ES-I3 (cell line): ENCODE measurements at regions not wholly inside any gene's neighbourhood (a gene's known extent, or its start where the extent isn't known, plus 50 kb on each side); places are given as distances from the start of the nearest gene placed in this dataset.

Source experiments
- H3K36me3 ChIP-seq: 2 replicates; pipeline ENCODE4 v1.6.1; 2013; ENCODE audit warnings: mild to moderate bottlenecking, low read length, control low read depth, moderate library complexity; ENCODE audit not compliant: insufficient read depth
- H3K4me1 ChIP-seq: 2 replicates; pipeline ENCODE4 v1.6.1; 2013; ENCODE audit warnings: mild to moderate bottlenecking, control low read depth, low read length; ENCODE audit not compliant: insufficient read depth
- H3K9ac ChIP-seq: 2 replicates; pipeline ENCODE4 v1.6.1; 2013; ENCODE audit warnings: low read depth, mild to moderate bottlenecking, low read length, moderate library complexity
- H3K9me3 ChIP-seq: 2 replicates; pipeline ENCODE4 v1.6.1; 2013; ENCODE audit warnings: mild to moderate bottlenecking, low read length, moderate library complexity; ENCODE audit not compliant: control insufficient read depth, insufficient read depth

DNA sequence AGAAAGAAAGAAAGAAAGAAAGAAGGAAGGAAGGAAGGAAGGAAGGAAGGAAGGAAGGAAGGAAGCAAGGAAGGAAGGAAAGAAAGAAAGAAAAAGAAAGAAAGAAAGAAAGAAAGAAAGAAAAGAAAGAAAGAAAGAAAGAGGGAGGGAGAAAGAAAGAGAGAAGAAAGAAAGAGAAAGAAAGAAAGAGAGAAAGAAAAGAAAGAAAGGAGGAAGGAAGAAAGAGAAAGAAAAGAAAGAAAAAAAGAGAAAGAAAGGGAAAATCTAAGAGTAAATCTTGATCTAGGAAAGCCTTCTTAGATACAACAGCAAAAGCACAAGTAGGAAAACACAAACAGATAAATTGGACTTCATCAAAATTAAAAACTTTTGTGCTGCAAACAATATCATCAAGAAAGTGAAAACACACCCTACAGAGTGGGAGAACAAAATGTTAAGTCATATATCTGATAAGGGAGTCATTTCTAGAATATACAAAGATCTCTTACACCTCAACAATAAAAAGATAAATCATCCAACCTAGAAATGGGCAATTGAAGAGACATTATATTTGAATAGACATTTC lies 116.8 kb upstream of the FGF3 start:
- no peak overlapping the region for H3K9ac ChIP-seq

DNA sequence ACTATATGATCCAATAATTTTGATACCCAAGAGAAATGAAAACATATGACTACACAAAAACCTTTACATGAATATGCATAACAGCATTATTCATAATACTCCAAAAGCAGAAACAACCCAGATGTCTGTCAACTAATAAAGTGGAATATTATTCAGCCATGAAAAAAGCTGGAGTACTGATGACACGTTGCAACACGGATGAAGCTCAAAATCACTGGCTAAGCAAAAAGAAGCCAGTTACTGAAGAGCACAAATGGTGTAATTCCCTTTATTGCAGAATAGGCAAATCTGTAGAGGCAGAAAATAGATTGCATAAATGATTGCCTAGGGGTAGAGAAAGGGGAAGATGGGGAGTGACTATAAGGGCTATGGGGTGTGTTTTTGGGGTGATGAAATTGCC lies 117.6 kb upstream of the FGF3 start:
- Histone ChIP-seq H3K4me1 (peaks cover 9% of the 10 kb centered on the region; the same call in 1 of the 2 replicates), H3K36me3 (no peaks in the 10 kb centered on the region), H3K9ac (no peak overlapping the region), H3K9me3 (no peaks in the 10 kb centered on the region)

More for the DNA sequence above, 116.8 kb upstream of the FGF3 start:
- Histone ChIP-seq H3K9me3 (no peaks in the 10 kb centered on the region), H3K36me3 (no peaks in the 10 kb centered on the region), H3K4me1 (peaks cover 9% of the 10 kb centered on the region; the same call in 1 of the 2 replicates)

DNA sequence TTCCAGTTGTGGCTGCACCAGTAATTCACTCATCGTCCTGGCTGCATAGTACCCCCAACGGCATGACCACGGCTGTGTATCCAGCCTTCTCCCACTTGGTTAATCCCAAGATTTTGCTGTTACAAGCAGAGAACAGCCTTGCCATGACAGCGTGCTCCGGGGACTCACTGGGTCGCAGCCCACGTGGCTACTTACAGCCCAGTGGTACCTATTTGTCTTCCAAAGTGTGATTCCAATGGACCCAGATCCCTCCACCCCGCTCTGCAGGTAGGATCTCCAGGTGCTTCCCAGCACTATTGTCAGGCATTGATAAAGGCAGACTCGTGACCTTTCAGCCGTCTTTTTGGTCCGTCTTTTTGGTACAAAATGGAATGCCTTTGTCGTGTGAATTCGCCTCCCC lies 119.0 kb upstream of the FGF3 start:
- Histone ChIP-seq H3K4me1 (peaks cover 9% of the 10 kb centered on the region; the same call in 1 of the 2 replicates), H3K9ac (no peak overlapping the region), H3K36me3 (no peaks in the 10 kb centered on the region), H3K9me3 (no peaks in the 10 kb centered on the region)

DNA sequence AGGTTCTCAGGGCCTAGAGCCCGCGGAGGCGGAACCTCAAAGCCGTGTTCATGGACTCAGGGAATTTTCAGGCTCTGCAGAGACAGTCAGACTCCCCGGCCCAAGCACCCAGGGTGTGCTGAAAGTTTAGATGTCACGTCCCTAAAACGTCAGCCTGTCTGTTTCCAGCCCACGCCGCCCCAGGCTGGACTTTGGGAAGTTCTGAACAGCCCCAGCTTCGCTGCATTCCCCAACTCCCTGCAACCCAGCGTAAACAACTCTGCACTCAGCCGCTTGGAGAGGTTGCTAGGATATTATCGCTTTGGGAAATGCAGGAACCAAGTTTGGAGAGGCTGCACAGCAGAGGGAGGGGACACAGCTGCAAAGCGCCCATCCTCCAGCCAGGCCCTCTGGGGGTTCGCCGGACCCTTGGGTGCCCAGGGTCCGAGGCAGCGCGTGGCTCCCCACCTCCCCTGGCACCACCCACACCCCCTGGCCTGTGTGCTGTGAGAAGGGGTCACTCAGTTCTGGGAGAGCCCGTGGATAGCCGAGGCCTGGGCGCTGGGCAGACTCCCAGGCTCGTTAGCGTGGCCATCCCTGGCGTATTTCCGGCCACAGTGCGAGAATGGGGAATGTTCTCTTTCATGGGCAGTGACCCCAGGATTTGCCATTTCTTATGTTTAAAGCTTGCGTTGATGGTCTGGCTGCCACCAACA lies 120.5 kb upstream of the FGF3 start:
- H3K9ac ChIP-seq, result no peak overlapping the region
- H3K36me3 ChIP-seq, result no peaks in the 10 kb centered on the region
- H3K9me3 ChIP-seq, result no peaks in the 10 kb centered on the region
- peaks cover 7% of the 10 kb centered on the region; the same call in 1 of the 2 replicates for H3K4me1 ChIP-seq

DNA sequence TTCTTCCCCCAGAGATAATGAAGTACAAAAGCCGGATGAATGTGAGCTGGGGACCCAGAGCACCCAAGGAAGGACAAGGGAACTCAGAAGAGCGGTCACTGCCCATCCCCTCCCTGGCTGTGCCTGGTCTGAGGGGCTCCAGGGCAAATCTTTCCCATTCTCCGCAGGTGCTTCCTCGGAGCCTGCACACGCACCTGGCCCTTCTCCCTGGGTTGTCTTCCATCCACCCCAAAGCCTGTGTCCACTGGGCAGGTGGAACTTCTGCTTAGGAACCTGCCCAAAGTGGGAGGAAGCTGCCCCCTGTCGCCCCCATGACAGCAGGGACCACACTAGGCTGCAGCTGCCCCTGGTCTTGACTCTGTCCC lies 121.0 kb upstream of the FGF3 start:
- H3K9ac ChIP-seq, result no peak overlapping the region
- no peaks in the 10 kb centered on the region for H3K36me3 ChIP-seq
- peaks cover 2% of the 10 kb centered on the region; the same call in 1 of the 2 replicates for H3K4me1 ChIP-seq
- no peaks in the 10 kb centered on the region for H3K9me3 ChIP-seq

DNA sequence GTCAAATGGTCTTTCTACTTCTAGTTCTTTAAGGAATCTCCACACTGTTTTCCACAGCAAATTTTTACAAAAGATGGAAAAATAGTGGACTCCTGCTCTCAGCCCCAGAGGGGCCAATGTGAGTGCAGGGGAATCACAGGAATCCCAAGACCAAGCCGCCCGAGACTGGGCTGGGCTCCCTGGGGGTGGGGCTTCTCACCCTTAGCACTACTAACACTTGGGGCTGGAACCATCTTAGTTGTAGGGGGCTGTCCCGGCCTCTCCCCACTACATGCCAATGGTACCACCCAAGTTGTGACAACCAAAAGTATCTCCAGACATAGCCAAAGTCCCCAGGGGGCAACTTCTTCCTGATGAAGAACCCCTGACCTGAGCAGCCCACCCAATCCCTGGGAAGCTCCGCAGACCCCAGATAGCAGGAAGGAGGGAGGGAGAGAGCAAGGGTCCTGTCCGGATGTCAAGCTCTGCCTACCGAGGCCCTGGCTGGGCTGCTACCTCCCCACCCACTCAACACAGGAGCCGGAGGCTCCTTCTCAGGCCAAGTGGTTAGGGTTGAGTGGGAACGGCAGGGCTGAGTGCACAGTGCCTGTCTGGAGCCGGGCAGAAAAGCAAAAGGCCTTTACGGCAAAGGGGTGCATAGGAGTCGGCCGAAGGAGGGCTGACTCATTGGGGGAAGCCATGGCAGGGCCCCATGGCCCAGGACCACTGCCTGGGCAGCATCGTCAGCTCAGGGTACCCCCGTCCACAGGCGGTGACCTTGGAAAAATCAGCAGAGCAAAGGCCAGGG lies 122.5 kb upstream of the FGF3 start:
- no peaks in the 10 kb centered on the region for H3K36me3 ChIP-seq
- H3K9me3 ChIP-seq, result no peaks in the 10 kb centered on the region
- H3K4me1 ChIP-seq, result peaks cover 6% of the 10 kb centered on the region
- no peak overlapping the region for H3K9ac ChIP-seq

DNA sequence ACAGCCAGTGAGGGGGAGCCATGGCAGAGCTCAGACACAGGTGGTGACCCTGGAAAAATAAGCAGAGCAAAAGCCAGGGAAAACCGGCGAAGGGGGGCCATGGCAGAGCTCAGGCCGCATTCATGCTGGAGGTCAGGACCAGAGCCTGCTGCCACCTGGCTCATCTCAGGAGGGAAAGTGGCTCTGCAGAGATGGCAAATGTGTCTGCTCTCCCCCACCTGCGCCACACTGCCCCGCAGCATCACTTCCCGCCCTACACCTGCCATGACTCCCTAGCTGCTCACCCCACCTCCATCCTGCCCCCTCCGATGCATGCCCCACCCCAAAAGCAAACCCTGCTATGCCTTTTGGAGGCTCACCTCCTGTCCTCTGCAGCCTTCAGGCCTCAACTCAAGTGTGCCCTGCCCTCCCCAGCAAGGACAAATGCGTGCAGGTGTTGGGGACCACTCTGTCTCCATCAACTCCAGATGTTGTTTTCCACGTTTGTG lies 123.2 kb upstream of the FGF3 start:
- no peak overlapping the region for H3K9ac ChIP-seq
- peaks cover 9% of the 10 kb centered on the region for H3K4me1 ChIP-seq
- H3K36me3 ChIP-seq, result no peaks in the 10 kb centered on the region
- H3K9me3 ChIP-seq, result no peaks in the 10 kb centered on the region

DNA sequence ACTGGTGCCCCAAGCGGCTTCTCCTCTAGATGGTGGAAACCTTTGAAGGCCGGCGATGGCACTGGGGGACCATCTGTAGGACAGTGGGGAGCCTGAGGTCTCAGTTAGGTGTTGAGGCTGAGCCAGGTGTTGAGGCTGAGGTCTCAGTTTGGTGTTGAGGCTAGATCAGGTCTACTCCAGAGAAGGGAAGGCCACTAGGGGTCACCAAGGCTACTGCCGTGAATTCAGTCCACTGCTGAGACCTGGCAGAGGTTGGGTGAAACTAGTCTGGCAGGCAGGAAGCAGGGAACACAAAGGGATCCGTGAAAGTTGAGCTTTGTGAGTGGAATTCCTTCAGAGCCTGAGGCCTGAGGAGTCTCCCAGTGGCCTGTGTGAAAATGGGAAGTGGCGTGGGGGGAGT lies 123.8 kb upstream of the FGF3 start:
- H3K36me3 ChIP-seq, result no peaks in the 10 kb centered on the region
- H3K9ac ChIP-seq, result no peak overlapping the region
- H3K9me3 ChIP-seq, result no peaks in the 10 kb centered on the region

DNA sequence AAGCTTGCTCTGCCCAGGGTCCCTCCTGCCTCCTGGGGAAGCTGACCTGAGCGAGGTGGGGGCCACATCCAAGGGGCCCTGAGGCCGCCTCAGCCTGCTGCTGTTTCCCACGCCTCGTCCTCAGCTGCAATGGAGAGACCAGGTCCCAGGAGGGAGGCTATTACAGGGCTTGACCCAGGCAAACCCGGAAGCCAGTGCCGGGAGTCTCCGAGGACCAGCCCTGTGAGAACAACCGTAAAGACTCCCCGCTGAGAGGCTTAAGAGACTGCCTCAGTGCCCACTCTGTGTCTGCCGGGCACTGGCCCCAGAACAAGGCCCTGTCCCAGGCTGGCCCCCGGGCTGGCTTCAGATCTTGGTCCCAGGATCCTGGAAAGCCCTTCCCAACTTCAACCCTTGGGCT lies 124.3 kb upstream of the FGF3 start:
- Histone ChIP-seq H3K36me3 (no peaks in the 10 kb centered on the region), H3K9ac (no peak overlapping the region), H3K4me1 (peaks cover 19% of the 10 kb centered on the region), H3K9me3 (no peaks in the 10 kb centered on the region)

More for the DNA sequence above, 123.8 kb upstream of the FGF3 start:
- H3K4me1 ChIP-seq, result peaks cover 14% of the 10 kb centered on the region

DNA sequence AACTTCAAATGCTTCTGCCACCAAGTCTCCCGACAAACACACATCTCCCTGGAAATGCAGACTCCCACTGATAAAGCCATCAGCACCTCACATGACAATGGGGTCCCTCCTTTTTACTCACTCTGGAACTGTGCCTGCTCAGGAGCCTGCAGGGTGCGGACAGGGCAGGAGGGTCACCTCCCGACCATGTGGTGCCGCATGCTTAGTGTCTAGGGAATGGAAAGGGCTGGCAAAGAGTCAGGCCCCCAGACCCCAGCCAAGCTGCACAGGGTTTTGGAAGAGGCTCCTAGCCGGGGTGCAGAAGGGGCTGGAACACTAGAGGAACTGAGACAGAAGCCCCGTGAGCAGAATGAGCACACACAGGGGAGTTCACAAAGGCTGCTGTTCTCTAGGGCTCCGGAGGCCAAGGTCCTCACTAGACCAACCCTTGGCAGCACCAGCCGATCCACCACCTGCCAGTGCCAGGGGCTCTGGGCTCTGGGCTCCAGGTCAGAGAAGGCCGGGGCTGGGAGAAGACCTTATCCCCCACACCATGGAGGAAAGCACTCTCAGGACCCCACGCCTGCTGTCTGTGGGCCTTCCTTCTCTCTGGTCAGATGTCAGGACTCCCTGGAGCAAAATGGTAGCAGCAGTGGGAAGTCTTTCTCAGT lies 125.1 kb upstream of the FGF3 start:
- Histone ChIP-seq H3K9ac (no peak overlapping the region), H3K9me3 (no peaks in the 10 kb centered on the region), H3K36me3 (no peaks in the 10 kb centered on the region), H3K4me1 (peaks cover 24% of the 10 kb centered on the region)

DNA sequence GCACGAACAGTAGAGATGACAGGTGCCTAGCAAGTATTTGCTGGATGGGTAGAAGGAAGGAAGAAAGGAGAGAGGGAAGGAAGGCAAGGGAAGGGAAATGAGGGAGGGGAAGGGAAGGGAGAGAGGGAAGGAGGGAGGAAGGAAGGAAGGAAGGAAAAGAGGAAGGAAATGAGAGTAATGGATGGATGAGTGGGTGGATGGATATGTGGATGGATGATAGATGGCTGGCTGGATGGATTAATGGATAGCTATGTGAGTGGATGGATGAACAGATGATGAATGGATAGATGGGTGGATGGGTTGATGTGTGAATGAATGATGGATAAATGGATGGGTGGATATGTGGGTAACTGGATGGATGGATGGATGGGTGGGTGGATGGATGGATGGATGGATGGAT lies 125.9 kb upstream of the FGF3 start:
- Histone ChIP-seq H3K9ac (no peak overlapping the region), H3K9me3 (no peaks in the 10 kb centered on the region), H3K4me1 (peaks cover 30% of the 10 kb centered on the region), H3K36me3 (no peaks in the 10 kb centered on the region)

DNA sequence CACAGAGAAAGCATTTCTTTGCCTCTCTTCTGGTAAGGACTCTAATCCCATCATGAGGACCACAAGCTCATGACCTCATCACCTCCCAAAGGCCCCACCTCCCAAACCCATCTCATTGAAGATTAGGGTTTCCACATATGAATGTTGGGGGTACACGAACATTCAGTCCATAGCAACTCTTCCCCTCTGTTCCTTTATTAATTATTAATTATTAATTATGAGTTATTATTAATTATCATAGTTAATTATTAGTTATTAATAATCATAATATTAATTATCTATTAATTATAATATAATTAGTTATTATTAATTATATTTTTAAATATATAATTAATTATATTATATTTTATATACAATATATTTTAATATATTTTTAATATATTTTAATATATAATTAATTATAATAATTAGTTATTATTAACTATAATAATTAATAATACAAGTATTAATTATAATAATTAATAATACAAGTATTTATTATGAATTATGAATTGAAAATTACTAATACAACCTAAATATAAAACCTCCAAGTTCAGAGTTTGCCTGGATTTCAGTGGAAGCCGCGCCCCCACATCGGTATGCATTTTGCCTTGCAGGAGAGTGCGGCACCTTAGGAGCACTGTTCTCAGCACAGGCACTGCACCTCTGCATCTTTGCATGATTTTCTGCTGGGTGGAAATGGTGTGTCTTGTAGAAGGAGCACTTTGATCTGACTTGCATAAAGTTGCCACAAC lies 128.0 kb upstream of the FGF3 start:
- Histone ChIP-seq H3K36me3 (no peaks in the 10 kb centered on the region), H3K9ac (no peak overlapping the region), H3K4me1 (peaks cover 30% of the 10 kb centered on the region), H3K9me3 (no peaks in the 10 kb centered on the region)

DNA sequence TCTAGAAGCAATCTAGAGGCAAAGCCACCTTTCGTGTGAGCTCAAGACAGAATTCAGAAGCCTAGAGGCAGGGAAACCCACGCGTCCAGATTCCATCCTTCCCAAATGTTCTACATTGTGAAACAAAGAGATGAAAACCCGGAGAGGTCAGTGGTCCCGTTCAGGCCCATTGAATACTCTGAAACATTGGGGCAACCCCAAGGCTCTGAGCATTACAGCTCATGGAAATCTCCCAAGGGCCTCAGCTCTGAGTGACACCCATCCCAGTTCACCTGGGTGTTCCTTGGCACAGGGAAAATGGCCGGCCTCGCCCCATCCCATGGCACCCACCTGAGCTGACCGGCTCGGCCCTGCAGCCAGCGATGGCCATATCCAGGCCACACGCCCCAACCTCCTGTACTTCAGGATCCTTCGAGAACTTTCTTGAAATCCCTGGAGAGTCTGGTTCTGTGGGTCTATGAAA lies 128.6 kb upstream of the FGF3 start:
- Histone ChIP-seq H3K9ac (no peak overlapping the region), H3K36me3 (no peaks in the 10 kb centered on the region), H3K9me3 (no peaks in the 10 kb centered on the region), H3K4me1 (peaks cover 30% of the 10 kb centered on the region)
